Epithelial cell of esophagus (primary cell): ENCODE measurements at regions not wholly inside any gene's neighbourhood (a gene's known extent, or its start where the extent isn't known, plus 50 kb on each side); places are given as distances from the start of the nearest gene placed in this dataset.

ENCODE experiments used
- DNase-seq: peaks from one replicate; pipeline ENCODE4 v3.0.0; 2010; ENCODE audit warnings: low read depth
- H3K4me3 ChIP-seq: 2 replicates; pipeline ENCODE4 v1.5.1; 2011; ENCODE audit warnings: mild to moderate bottlenecking, low read length, control low read depth
- CTCF ChIP-seq: IDR thresholded peaks from 2 replicates; pipeline ENCODE4 v1.5.1; 2011; ENCODE audit warnings: low read depth, mild to moderate bottlenecking, low read length, control low read depth, inconsistent platforms; ENCODE audit not compliant: insufficient read depth; ENCODE audit errors: missing control alignments

GRCh38 chr15:38695249-38696108, 130.9 kb upstream of the RASGRP1 start:
- TF ChIP-seq CTCF, result no peak
- DNase-seq, result no peak
- H3K4me3 ChIP-seq, result no peak overlapping the region

GRCh38 chr15:38696109-38696727, 131.6 kb upstream of the RASGRP1 start:
- TF ChIP-seq CTCF, result no peak
- no peak for DNase-seq
- H3K4me3 ChIP-seq, result no peak overlapping the region

GRCh38 chr15:38696790-38697495, 132.3 kb upstream of the RASGRP1 start:
- no peak for DNase-seq
- TF ChIP-seq CTCF, result no peak
- H3K4me3 ChIP-seq, result no peak overlapping the region

- no peak for TF ChIP-seq CTCF
- no peak for DNase-seq
- no peak overlapping the region for H3K4me3 ChIP-seq
Observed at GRCh38 chr15:38698254-38698653, 133.6 kb upstream of the RASGRP1 start.

- peak; percentile 79 for DNase-seq
- TF ChIP-seq CTCF, result peak; percentile 95
- no peak overlapping the region for H3K4me3 ChIP-seq
Observed at GRCh38 chr15:38699633-38700230, 135.1 kb upstream of the RASGRP1 start.

- H3K4me3 ChIP-seq, result no peak overlapping the region
- no peak for DNase-seq
- TF ChIP-seq CTCF, result no peak
Observed at GRCh38 chr15:38701149-38701548, 136.5 kb upstream of the RASGRP1 start.
